CD4-positive, alpha-beta T cell (primary cell): ENCODE measurements at regions not wholly inside any gene's neighbourhood (a gene's known extent, or its start where the extent isn't known, plus 50 kb on each side); places are given as distances from the start of the nearest gene placed in this dataset.

Experiments
- ATAC-seq: fragments of 200-7000 bp; cut with Tn5 transposase; one replicate; pipeline ENCODE4 v1.10.0; 2022; ENCODE audit warnings: mild to moderate bottlenecking; ENCODE audit not compliant: poor library complexity
- CTCF ChIA-PET: fragments of 350-600 bp; sonication (Branson Sonifier 250); formaldehyde crosslinking; loops from one replicate; lab custom pipeline; 2021; ENCODE audit warnings: antibody characterized with exemption, inconsistent platforms; lab: Charles Lee
- POLR2A ChIA-PET: fragments of 350-600 bp; sonication (Branson Sonifier 250); formaldehyde crosslinking; loops from one replicate; lab custom pipeline; 2021; ENCODE audit warnings: antibody characterized with exemption, inconsistent platforms; lab: Charles Lee
- DNase-seq, 14 experiments: peaks; one replicate each; pipeline ENCODE4 v3.0.0-alpha.2; 2013 to 2020; ENCODE audit warnings: mixed read lengths in 2 of 14
- H3K27ac ChIP-seq, 2 donors: one replicate each; pipeline versions ENCODE4 v1.5.1 to v1.7.0; 2013; ENCODE audit warnings: low read length in 2 of 2, low read depth in 1 of 2, mild to moderate bottlenecking in 1 of 2
- H3K27me3 ChIP-seq, 2 experiments: 1 replicate in 1 of 2; 2 replicates in 1 of 2; pipeline versions ENCODE4 v1.6.1 to v1.7.0; 2013; ENCODE audit warnings: low read length in 2 of 2, control low read depth in 1 of 2, mild to moderate bottlenecking in 1 of 2, moderate library complexity in 1 of 2; ENCODE audit not compliant: insufficient read depth in 2 of 2, control insufficient read depth in 1 of 2
- H3K36me3 ChIP-seq: one replicate; pipeline ENCODE4 v1.6.1; 2013; ENCODE audit warnings: low read length, control low read depth; ENCODE audit not compliant: insufficient read depth
- H3K4me1 ChIP-seq: one replicate; pipeline ENCODE4 v1.6.1; 2013; ENCODE audit warnings: low read length, control low read depth; ENCODE audit not compliant: insufficient read depth
- H3K4me3 ChIP-seq: one replicate; pipeline ENCODE4 v1.5.1; 2013; ENCODE audit warnings: mild to moderate bottlenecking, low read length, moderate library complexity
- H3K9me3 ChIP-seq, 2 experiments: 1 replicate in 1 of 2; 2 replicates in 1 of 2; pipeline versions ENCODE4 v1.6.1 to v1.7.0; 2013; ENCODE audit warnings: low read length in 2 of 2, mild to moderate bottlenecking in 2 of 2, control low read depth in 1 of 2, moderate library complexity in 1 of 2; ENCODE audit not compliant: control insufficient read depth in 1 of 2, insufficient read depth in 1 of 2
- H3K27ac Mint-ChIP-seq: one replicate; pipeline ENCODE4 v1.8.0; 2020; ENCODE audit warnings: mixed read lengths
- H3K27me3 Mint-ChIP-seq: one replicate; pipeline ENCODE4 v1.8.0; 2021; ENCODE audit warnings: mixed read lengths
- H3K36me3 Mint-ChIP-seq: one replicate; pipeline ENCODE4 v1.8.0; 2021; ENCODE audit warnings: low read depth, mixed read lengths
- H3K4me1 Mint-ChIP-seq: one replicate; pipeline ENCODE4 v1.8.0; 2021; ENCODE audit warnings: low read depth, mixed read lengths
- H3K4me3 Mint-ChIP-seq: one replicate; pipeline ENCODE4 v1.8.0; 2020; ENCODE audit warnings: mild to moderate bottlenecking, mixed read lengths
- H3K9me3 Mint-ChIP-seq: one replicate; pipeline ENCODE4 v1.8.0; 2020; ENCODE audit warnings: mixed read lengths
- CTCF ChIP-seq: fragments of 200-600 bp; IDR thresholded peaks from one replicate; pipeline ENCODE4 v1.8.0; 2022; ENCODE audit warnings: antibody characterized with exemption, mild to moderate bottlenecking
- intact Hi-C, 2 experiments: fragments of 100-400 bp; cut with DNase I in 1 of 2; cut with micrococcal nuclease in 1 of 2; formaldehyde crosslinking; loops; one replicate each; pipeline versions ENCODE4 v1.15.1 to v1.9.0; 2023 to 2025; cut with DNase I, micrococcal nuclease

- no peak overlapping the region for H3K27ac ChIP-seq
- no peak for ATAC-seq
- TF ChIP-seq CTCF = no peak
- peaks cover 15% of the 10 kb centered on the region for H3K9me3 Mint-ChIP-seq
- no peaks in the 10 kb centered on the region for H3K36me3 ChIP-seq
- H3K4me3 ChIP-seq = no peak overlapping the region
- intact Hi-C loops = no loop called here
- no peaks in the 10 kb centered on the region for H3K4me1 Mint-ChIP-seq
- no peaks in the 10 kb centered on the region for H3K36me3 Mint-ChIP-seq
- no peaks in the 10 kb centered on the region for H3K27me3 Mint-ChIP-seq
- no peaks in the 10 kb centered on the region for H3K9me3 ChIP-seq
- ChIA-PET POLR2A (no interaction called here), CTCF (no interaction called here)
- no peaks in the 10 kb centered on the region for H3K27me3 ChIP-seq
- no peaks in the 10 kb centered on the region for H3K4me1 ChIP-seq
- H3K4me3 Mint-ChIP-seq = no peak overlapping the region
- no peak for DNase-seq
- H3K27ac Mint-ChIP-seq = no peak overlapping the region
Observed at GRCh38 chr17:70820276-70820675, 650.9 kb downstream of the KCNJ2 start.

- H3K27ac Mint-ChIP-seq = no peak overlapping the region
- Histone ChIP-seq H3K36me3 (no peaks in the 10 kb centered on the region), H3K4me1 (no peaks in the 10 kb centered on the region), H3K27me3 (no peaks in the 10 kb centered on the region), H3K27ac (no peak overlapping the region), H3K4me3 (no peak overlapping the region), H3K9me3 (no peaks in the 10 kb centered on the region)
- no peaks in the 10 kb centered on the region for H3K4me1 Mint-ChIP-seq
- H3K27me3 Mint-ChIP-seq = no peaks in the 10 kb centered on the region
- no peak for DNase-seq
- intact Hi-C loops = no loop called here
- no peak for TF ChIP-seq CTCF
- no peak for ATAC-seq
- ChIA-PET POLR2A (no interaction called here), CTCF (no interaction called here)
- no peaks in the 10 kb centered on the region for H3K36me3 Mint-ChIP-seq
- H3K9me3 Mint-ChIP-seq = peaks cover 7% of the 10 kb centered on the region
- no peak overlapping the region for H3K4me3 Mint-ChIP-seq
Observed at GRCh38 chr17:70825321-70826125, 656.2 kb downstream of the KCNJ2 start.

GRCh38 chr17:70829876-70830275, 660.5 kb downstream of the KCNJ2 start:
- Mint-ChIP-seq H3K4me1 (no peaks in the 10 kb centered on the region), H3K27me3 (no peaks in the 10 kb centered on the region), H3K4me3 (no peak overlapping the region), H3K9me3 (peaks cover under 1% of the 10 kb centered on the region), H3K36me3 (no peaks in the 10 kb centered on the region), H3K27ac (no peak overlapping the region)
- H3K27me3 ChIP-seq = no peaks in the 10 kb centered on the region
- CTCF ChIA-PET = no interaction called here
- H3K36me3 ChIP-seq = no peaks in the 10 kb centered on the region
- ATAC-seq (no peak), DNase-seq (no peak)
- no peak for TF ChIP-seq CTCF
- H3K27ac ChIP-seq = no peak overlapping the region
- POLR2A ChIA-PET = no interaction called here
- no peaks in the 10 kb centered on the region for H3K9me3 ChIP-seq
- no peaks in the 10 kb centered on the region for H3K4me1 ChIP-seq
- intact Hi-C loops = no loop called here
- H3K4me3 ChIP-seq = no peak overlapping the region
